ENCODE measurements at regions not wholly inside any gene's neighbourhood (a gene's known extent, or its start where the extent isn't known, plus 50 kb on each side); places are given as distances from the start of the nearest gene placed in this dataset.

DNA sequence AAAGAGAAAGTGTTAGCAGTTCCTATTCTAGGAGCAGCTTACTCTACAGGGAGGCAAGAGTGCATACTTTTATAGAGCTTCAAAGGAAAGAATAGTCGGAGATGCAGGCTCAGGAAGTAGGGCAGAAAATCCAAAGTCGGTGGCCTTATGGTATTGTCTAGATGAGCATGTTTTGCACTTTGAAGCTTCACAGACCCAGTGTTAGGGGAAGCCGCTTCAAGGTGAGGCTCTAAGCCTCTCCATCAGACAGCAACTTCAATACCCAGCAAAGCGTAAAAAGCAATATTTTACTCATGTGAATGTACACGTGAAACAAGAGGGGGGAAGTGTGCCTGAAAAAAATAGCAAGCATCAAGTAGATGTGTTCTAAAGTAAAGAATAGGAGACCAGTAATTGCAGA lies 125.6 kb upstream of the RASGRP1 start:
- TF ChIP-seq, protein P1, sequence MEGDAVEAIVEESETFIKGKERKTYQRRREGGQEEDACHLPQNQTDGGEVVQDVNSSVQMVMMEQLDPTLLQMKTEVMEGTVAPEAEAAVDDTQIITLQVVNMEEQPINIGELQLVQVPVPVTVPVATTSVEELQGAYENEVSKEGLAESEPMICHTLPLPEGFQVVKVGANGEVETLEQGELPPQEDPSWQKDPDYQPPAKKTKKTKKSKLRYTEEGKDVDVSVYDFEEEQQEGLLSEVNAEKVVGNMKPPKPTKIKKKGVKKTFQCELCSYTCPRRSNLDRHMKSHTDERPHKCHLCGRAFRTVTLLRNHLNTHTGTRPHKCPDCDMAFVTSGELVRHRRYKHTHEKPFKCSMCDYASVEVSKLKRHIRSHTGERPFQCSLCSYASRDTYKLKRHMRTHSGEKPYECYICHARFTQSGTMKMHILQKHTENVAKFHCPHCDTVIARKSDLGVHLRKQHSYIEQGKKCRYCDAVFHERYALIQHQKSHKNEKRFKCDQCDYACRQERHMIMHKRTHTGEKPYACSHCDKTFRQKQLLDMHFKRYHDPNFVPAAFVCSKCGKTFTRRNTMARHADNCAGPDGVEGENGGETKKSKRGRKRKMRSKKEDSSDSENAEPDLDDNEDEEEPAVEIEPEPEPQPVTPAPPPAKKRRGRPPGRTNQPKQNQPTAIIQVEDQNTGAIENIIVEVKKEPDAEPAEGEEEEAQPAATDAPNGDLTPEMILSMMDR (IDR thresholded peaks at IDR 0.05), result no peak
- TF ChIP-seq POLR2A (IDR thresholded peaks at IDR 0.05), result no peak

Measured in esophagus squamous epithelium (tissue), 4 donors.